CD14-positive monocyte (primary cell): ENCODE measurements at regions not wholly inside any gene's neighbourhood (a gene's known extent, or its start where the extent isn't known, plus 50 kb on each side); places are given as distances from the start of the nearest gene placed in this dataset.

Experiments
- DNase-seq, 3 donors: peaks; one replicate each; pipeline ENCODE4 v3.0.0-alpha.2; 2011 to 2022
- H2AFZ ChIP-seq: 2 replicates; pipeline ENCODE4 v1.6.0; 2012; ENCODE audit warnings: mild to moderate bottlenecking, low read depth, low read length, inconsistent platforms; ENCODE audit not compliant: insufficient read depth, poor library complexity, severe bottlenecking
- H3K27ac ChIP-seq, 2 donors: 1 replicate in 1 of 2; 2 replicates in 1 of 2; pipeline ENCODE4 v1.5.1; 2012 to 2013; ENCODE audit warnings: low read length in 2 of 2, control low read depth in 1 of 2, inconsistent platforms in 1 of 2, low read depth in 1 of 2, mild to moderate bottlenecking in 1 of 2
- H3K27me3 ChIP-seq, 2 donors: one replicate each; pipeline versions ENCODE4 v1.6.0 to v1.6.1; 2011 to 2013; ENCODE audit warnings: low read length in 2 of 2; ENCODE audit not compliant: control insufficient read depth in 2 of 2, insufficient read depth in 2 of 2
- H3K36me3 ChIP-seq, 2 donors: replicated peaks in 1 of 2; 1 replicate in 1 of 2; 2 replicates in 1 of 2; pipeline versions ENCODE4 v1.5.1 to v1.6.1; 2012 to 2013; ENCODE audit warnings: low read length in 2 of 2, control low read depth in 1 of 2, inconsistent platforms in 1 of 2, mild to moderate bottlenecking in 1 of 2; ENCODE audit not compliant: insufficient read depth in 2 of 2, control insufficient read depth in 1 of 2
- H3K4me1 ChIP-seq, 2 donors: 1 replicate in 1 of 2; 2 replicates in 1 of 2; pipeline versions ENCODE4 v1.5.1 to v1.6.1; 2012 to 2013; ENCODE audit warnings: low read length in 2 of 2, control low read depth in 1 of 2, inconsistent platforms in 1 of 2, mild to moderate bottlenecking in 1 of 2, moderate library complexity in 1 of 2; ENCODE audit not compliant: insufficient read depth in 2 of 2, control insufficient read depth in 1 of 2
- H3K4me2 ChIP-seq: replicated peaks from 2 replicates; pipeline ENCODE3; 2012; ENCODE audit warnings: low read length, moderate library complexity, mild to moderate bottlenecking; ENCODE audit not compliant: poor library complexity, severe bottlenecking; ENCODE audit errors: extremely low read depth
- H3K4me3 ChIP-seq, 3 experiments: fragments of 200-600 bp in 1 of 3; sonication (generic) in 1 of 3; replicated peaks in 1 of 3; 1 replicate in 2 of 3; 2 replicates in 1 of 3; pipeline ENCODE4 v1.5.1; 2011 to 2013; ENCODE audit warnings: low read length in 3 of 3, mild to moderate bottlenecking in 3 of 3, control low read depth in 2 of 3, low read depth in 2 of 3, inconsistent platforms in 1 of 3, moderate library complexity in 1 of 3
- H3K79me2 ChIP-seq: 2 replicates; pipeline ENCODE4 v1.6.0; 2012; ENCODE audit warnings: mild to moderate bottlenecking, control low read depth, inconsistent platforms, low read length, moderate library complexity; ENCODE audit not compliant: insufficient read depth
- H3K9ac ChIP-seq: 2 replicates; pipeline ENCODE4 v1.6.0; 2017; ENCODE audit warnings: low read length, mild to moderate bottlenecking; ENCODE audit not compliant: insufficient read depth, poor library complexity, severe bottlenecking
- H3K9me3 ChIP-seq, 2 donors: replicated peaks in 1 of 2; 1 replicate in 1 of 2; 2 replicates in 1 of 2; pipeline versions ENCODE4 v1.5.1 to v1.6.1; 2012 to 2013; ENCODE audit warnings: low read length in 2 of 2, control low read depth in 1 of 2; ENCODE audit not compliant: control insufficient read depth in 1 of 2, insufficient read depth in 1 of 2
- H4K20me1 ChIP-seq: 2 replicates; pipeline ENCODE4 v1.6.0; 2012; ENCODE audit warnings: mild to moderate bottlenecking, low read length, control low read depth, moderate library complexity; ENCODE audit not compliant: insufficient read depth
- H3K27ac Mint-ChIP-seq, 7 donors: one replicate each; pipeline ENCODE4 v1.8.0; 2020; ENCODE audit warnings: mild to moderate bottlenecking in 7 of 7, mixed read lengths in 7 of 7, moderate library complexity in 6 of 7, inconsistent platforms in 2 of 7
- H3K27me3 Mint-ChIP-seq, 3 donors: one replicate each; pipeline ENCODE4 v1.8.0; 2021 to 2022; ENCODE audit warnings: low read depth in 3 of 3, mild to moderate bottlenecking in 3 of 3, mixed read lengths in 3 of 3, moderate library complexity in 3 of 3, inconsistent platforms in 1 of 3
- H3K36me3 Mint-ChIP-seq, 2 donors: one replicate each; pipeline ENCODE4 v1.8.0; 2020; ENCODE audit warnings: mixed read lengths in 2 of 2, inconsistent platforms in 1 of 2, mild to moderate bottlenecking in 1 of 2
- H3K4me1 Mint-ChIP-seq: one replicate; pipeline ENCODE4 v1.8.0; 2020; ENCODE audit warnings: mild to moderate bottlenecking, mixed read lengths
- H3K4me3 Mint-ChIP-seq, 2 donors: one replicate each; pipeline ENCODE4 v1.8.0; 2020; ENCODE audit warnings: mild to moderate bottlenecking in 2 of 2, mixed read lengths in 2 of 2, moderate library complexity in 1 of 2
- H3K9me3 Mint-ChIP-seq, 7 donors: one replicate each; pipeline ENCODE4 v1.8.0; 2020 to 2022; ENCODE audit warnings: mixed read lengths in 7 of 7, mild to moderate bottlenecking in 6 of 7, moderate library complexity in 6 of 7, inconsistent platforms in 2 of 7
- WGBS: methylation state at CpG from one replicate; pipeline ENCODE4 v1.1.5; 2013; ENCODE audit warnings: missing lambda C conversion rate; ENCODE audit not compliant: insufficient coverage; 5-methylcytosine and 5-hydroxymethylcytosine counted together
- intact Hi-C, 2 donors: fragments of 100-400 bp; cut with micrococcal nuclease; formaldehyde crosslinking; loops; one replicate each; pipeline versions ENCODE4 v1.15.0 to v1.15.1; 2023
- TF ChIP-seq, protein P1 (sequence below): fragments of 200-600 bp; IDR thresholded peaks from one replicate; pipeline ENCODE4 v1.8.0; 2022; ENCODE audit warnings: antibody characterized with exemption, mild to moderate bottlenecking

DNA sequence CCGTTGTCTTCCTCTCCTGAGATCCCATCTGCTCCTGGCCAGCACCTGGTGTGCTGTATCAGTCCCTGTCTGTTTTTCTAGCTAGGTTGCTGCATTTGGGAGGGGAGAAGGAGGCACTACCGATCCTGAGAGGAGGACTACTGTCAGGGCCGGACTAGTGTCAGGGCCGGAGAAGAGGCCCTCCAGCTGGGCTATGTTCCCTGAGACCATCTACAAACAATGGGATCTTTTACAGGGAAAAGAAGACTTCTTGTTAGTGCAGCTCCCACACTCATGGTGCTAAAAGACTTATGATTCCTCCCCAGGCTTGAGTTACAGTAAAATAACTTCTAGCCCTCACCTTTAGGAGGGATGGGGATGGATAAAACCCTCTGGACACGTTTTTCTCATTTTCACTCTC, 141.0 kb upstream of the TNR start:
- Histone ChIP-seq H3K9me3 (no peaks in the 10 kb centered on the region), H3K79me2 (no peaks in the 10 kb centered on the region), H3K36me3 (no peaks in the 10 kb centered on the region), H3K9ac (no peak overlapping the region), H2AFZ (no peak overlapping the region), H3K4me3 (no peak overlapping the region), H3K27ac (no peak overlapping the region), H4K20me1 (no peaks in the 10 kb centered on the region), H3K27me3 (peaks cover 0 to 3% of the 10 kb centered on the region in 2 donors), H3K4me1 (no peaks in the 10 kb centered on the region), H3K4me2 (no peak overlapping the region)
- DNase-seq, result no peak
- TF ChIP-seq, protein P1, sequence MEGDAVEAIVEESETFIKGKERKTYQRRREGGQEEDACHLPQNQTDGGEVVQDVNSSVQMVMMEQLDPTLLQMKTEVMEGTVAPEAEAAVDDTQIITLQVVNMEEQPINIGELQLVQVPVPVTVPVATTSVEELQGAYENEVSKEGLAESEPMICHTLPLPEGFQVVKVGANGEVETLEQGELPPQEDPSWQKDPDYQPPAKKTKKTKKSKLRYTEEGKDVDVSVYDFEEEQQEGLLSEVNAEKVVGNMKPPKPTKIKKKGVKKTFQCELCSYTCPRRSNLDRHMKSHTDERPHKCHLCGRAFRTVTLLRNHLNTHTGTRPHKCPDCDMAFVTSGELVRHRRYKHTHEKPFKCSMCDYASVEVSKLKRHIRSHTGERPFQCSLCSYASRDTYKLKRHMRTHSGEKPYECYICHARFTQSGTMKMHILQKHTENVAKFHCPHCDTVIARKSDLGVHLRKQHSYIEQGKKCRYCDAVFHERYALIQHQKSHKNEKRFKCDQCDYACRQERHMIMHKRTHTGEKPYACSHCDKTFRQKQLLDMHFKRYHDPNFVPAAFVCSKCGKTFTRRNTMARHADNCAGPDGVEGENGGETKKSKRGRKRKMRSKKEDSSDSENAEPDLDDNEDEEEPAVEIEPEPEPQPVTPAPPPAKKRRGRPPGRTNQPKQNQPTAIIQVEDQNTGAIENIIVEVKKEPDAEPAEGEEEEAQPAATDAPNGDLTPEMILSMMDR, result no peak
- no CpG with 5 or more reads among the region's 5 CpGs for WGBS
- Mint-ChIP-seq H3K4me3 (no peak overlapping the region), H3K27ac (no peak overlapping the region), H3K9me3 (peaks cover 0 to 4% (median 0%) of the 10 kb centered on the region in 7 donors), H3K27me3 (peaks cover 0 to 7% (median 7%) of the 10 kb centered on the region in 3 donors), H3K36me3 (no peaks in the 10 kb centered on the region), H3K4me1 (peaks cover 2% of the 10 kb centered on the region)
- intact Hi-C loops, result no loop called here

DNA sequence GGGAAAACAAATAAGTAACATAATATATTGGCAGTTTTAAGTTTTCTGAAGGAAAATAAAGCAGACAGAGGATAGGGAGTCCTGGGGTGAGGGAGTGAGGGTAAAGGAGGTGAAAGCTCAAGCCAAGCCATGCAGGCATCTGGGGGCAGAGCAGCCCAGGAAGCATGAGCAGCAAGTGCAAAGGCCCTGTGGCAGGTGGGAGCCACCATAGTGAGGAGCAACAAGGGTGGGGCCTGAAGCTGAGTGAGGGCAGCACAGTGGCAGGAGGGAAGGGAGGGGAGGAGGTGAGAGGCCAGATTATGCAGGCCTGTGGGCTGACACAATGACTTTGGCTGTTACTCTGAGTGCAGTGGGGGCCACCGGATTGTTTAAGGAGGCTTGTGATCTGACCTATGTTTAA, 138.8 kb upstream of the TNR start:
- H3K4me1 ChIP-seq, result no peaks in the 10 kb centered on the region
- H4K20me1 ChIP-seq, result no peaks in the 10 kb centered on the region
- H3K36me3 ChIP-seq, result no peaks in the 10 kb centered on the region
- H3K4me3 Mint-ChIP-seq, result no peak overlapping the region
- H3K27me3 ChIP-seq, result no peaks in the 10 kb centered on the region
- no peak overlapping the region for H2AFZ ChIP-seq
- no peaks in the 10 kb centered on the region for H3K36me3 Mint-ChIP-seq
- no peaks in the 10 kb centered on the region for H3K79me2 ChIP-seq
- H3K9me3 ChIP-seq, result no peaks in the 10 kb centered on the region
- H3K27ac ChIP-seq, result no peak overlapping the region
- DNase-seq, result no peak
- H3K27ac Mint-ChIP-seq, result peak overlapping the region in 1 of 7 donors; percentile 22
- TF ChIP-seq, protein P1, result no peak
- 100% methylated on average over 1 of the region's 1 CpG for WGBS
- H3K4me1 Mint-ChIP-seq, result no peaks in the 10 kb centered on the region
- no peak overlapping the region for H3K4me2 ChIP-seq
- peaks cover 0 to 3% (median 0%) of the 10 kb centered on the region in 7 donors for H3K9me3 Mint-ChIP-seq
- H3K4me3 ChIP-seq, result no peak overlapping the region
- no peak overlapping the region for H3K9ac ChIP-seq
- intact Hi-C loops, result no loop called here
- peaks cover 2 to 5% (median 5%) of the 10 kb centered on the region in 3 donors for H3K27me3 Mint-ChIP-seq
